Glutamatergic neuron (in vitro differentiated cells): ENCODE measurements at regions not wholly inside any gene's neighbourhood (a gene's known extent, or its start where the extent isn't known, plus 50 kb on each side); places are given as distances from the start of the nearest gene placed in this dataset.

Experiments
- DNase-seq: peaks from one replicate; pipeline ENCODE4 v3.0.0; 2022
- H3K27ac Mint-ChIP-seq: one replicate; pipeline ENCODE4 v1.8.0; 2020; ENCODE audit warnings: mild to moderate bottlenecking, mixed read lengths, inconsistent platforms; ENCODE audit not compliant: unreplicated experiment
- H3K27me3 Mint-ChIP-seq: one replicate; pipeline ENCODE4 v1.8.0; 2020; ENCODE audit warnings: mild to moderate bottlenecking, moderate library complexity, mixed read lengths, inconsistent platforms; ENCODE audit not compliant: unreplicated experiment
- H3K36me3 Mint-ChIP-seq: one replicate; pipeline ENCODE4 v1.8.0; 2020; ENCODE audit warnings: mild to moderate bottlenecking, mixed read lengths, inconsistent platforms; ENCODE audit not compliant: unreplicated experiment
- H3K4me1 Mint-ChIP-seq: one replicate; pipeline ENCODE4 v1.8.0; 2020; ENCODE audit warnings: mild to moderate bottlenecking, low read depth, mixed read lengths, inconsistent platforms; ENCODE audit not compliant: unreplicated experiment
- H3K4me3 Mint-ChIP-seq: one replicate; pipeline ENCODE4 v1.8.0; 2020; ENCODE audit warnings: mild to moderate bottlenecking, mixed read lengths, inconsistent platforms; ENCODE audit not compliant: unreplicated experiment
- H3K9me3 Mint-ChIP-seq: one replicate; pipeline ENCODE4 v1.8.0; 2020; ENCODE audit warnings: mild to moderate bottlenecking, moderate library complexity, mixed read lengths, inconsistent platforms; ENCODE audit not compliant: unreplicated experiment
- TF ChIP-seq, protein P1 (sequence below): fragments of 200-600 bp; sonication (generic); IDR thresholded peaks from one replicate; pipeline ENCODE4 v1.5.0; 2021; ENCODE audit not compliant: partially characterized antibody, unreplicated experiment

DNA sequence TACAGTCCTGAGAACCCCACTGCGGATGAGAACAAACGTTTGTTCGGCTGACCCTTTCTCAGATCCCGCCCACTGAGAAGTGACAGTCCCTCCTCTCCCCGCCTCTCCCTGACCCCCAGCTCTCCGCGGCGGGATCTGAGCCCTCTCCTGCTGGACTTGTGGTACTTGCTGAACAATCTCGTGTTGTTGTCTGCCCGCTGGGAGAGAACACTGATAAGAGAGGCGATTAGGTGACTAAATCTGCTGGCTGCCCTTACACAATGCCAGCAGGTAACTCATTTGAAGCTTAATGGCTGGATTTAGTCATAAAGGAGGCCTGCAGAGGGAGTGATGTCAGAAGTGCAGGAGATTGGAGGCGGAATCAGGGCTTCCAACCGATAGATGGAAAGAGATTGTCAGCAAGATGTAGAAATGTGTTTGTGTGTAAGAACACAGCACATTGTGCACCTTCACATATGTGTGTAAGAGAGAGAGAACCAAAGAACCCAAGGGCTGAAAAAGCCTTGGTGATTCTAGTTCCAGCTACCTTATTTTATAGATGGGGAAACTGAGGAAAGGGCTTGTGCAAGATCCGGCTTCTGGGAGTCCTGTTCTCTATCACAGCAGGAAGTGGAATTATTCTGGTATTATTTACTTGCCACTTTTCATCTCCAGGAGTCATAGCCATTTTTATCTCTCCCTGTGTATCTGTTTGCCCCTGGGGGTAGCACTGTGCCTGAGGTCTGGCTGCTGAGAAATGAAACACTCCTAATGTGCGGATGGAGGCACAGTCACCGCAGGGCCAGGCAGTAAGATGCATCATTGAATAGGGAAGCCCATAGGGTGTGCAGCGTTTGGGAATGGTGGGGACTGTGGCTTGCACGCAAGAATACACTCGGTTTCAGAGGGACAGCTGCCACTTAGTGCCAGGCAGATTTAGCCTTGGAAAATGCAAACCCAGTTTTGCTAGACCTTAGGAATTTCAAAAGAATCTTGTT lies 203.7 kb upstream of the MSX2 start:
- Mint-ChIP-seq H3K9me3 (peaks cover 4% of the 10 kb centered on the region), H3K36me3 (no peaks in the 10 kb centered on the region), H3K4me3 (no peak overlapping the region), H3K27me3 (peaks cover 2% of the 10 kb centered on the region), H3K27ac (no peak overlapping the region), H3K4me1 (no peaks in the 10 kb centered on the region)
- TF ChIP-seq, protein P1, sequence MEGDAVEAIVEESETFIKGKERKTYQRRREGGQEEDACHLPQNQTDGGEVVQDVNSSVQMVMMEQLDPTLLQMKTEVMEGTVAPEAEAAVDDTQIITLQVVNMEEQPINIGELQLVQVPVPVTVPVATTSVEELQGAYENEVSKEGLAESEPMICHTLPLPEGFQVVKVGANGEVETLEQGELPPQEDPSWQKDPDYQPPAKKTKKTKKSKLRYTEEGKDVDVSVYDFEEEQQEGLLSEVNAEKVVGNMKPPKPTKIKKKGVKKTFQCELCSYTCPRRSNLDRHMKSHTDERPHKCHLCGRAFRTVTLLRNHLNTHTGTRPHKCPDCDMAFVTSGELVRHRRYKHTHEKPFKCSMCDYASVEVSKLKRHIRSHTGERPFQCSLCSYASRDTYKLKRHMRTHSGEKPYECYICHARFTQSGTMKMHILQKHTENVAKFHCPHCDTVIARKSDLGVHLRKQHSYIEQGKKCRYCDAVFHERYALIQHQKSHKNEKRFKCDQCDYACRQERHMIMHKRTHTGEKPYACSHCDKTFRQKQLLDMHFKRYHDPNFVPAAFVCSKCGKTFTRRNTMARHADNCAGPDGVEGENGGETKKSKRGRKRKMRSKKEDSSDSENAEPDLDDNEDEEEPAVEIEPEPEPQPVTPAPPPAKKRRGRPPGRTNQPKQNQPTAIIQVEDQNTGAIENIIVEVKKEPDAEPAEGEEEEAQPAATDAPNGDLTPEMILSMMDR: no peak
- DNase-seq: no peak

DNA sequence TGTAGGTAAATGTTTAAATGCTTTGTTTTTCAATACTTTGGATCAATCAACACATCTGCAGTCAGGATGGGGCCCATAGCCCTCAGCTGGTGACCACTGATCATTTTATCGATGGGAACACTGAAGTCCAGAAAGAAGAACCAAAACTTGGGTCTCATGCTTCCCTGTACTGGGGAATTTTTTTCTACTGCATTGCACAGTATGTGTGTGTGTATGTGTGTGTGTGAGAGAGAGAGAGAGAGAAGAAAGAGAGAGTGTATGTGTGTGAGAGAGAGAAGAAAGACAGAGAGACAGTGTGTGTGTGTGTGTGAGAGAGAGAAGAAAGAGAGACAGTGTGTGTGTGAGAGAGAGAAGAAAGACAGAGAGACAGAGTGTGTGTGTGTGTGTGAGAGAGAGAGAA lies 202.9 kb upstream of the MSX2 start:
- Mint-ChIP-seq H3K36me3 (no peaks in the 10 kb centered on the region), H3K27ac (no peak overlapping the region), H3K4me3 (no peak overlapping the region), H3K27me3 (peaks cover 2% of the 10 kb centered on the region), H3K4me1 (no peaks in the 10 kb centered on the region), H3K9me3 (peaks cover 4% of the 10 kb centered on the region)
- DNase-seq: no peak
- TF ChIP-seq, protein P1: no peak

DNA sequence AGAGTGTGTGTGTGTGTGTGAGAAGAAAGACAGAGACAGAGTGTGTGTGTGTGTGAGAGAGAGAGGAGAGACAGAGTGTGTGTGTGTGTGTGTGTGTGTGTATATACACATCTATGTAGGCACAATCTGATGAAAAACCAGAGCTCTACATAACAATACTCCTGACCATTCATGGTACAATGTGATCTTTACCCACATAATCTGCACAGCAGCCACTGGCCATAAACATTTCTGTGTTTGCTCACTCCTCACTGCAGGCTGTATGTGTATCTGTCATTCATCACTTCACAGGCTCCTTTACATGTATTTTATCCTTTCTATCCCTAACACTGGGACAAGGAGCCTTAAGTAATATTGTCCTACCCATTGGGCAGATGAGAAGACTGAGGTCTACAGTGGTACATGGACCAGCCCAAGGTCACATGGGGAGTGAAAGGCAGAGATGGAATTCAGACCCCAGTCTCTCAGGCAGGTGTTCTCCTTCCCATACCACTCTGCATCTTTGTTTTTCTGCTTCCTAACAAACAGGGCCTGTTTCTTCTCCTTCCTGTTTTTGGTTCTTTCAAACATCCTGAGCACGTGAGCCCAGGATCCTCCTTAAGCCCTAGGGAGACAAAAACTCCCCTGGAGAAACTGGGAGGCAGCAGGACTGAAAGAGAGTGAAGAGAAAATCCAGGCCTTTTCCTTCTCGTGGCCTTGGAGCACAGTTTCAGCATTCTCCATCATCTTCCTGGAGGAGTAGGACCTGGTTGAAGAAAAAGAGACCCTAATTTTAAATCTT lies 201.7 kb upstream of the MSX2 start:
- Mint-ChIP-seq H3K4me3 (no peak overlapping the region), H3K36me3 (no peaks in the 10 kb centered on the region), H3K9me3 (peaks cover 4% of the 10 kb centered on the region), H3K4me1 (no peaks in the 10 kb centered on the region), H3K27ac (no peak overlapping the region), H3K27me3 (peaks cover 2% of the 10 kb centered on the region)
- TF ChIP-seq, protein P1: no peak
- DNase-seq: no peak

DNA sequence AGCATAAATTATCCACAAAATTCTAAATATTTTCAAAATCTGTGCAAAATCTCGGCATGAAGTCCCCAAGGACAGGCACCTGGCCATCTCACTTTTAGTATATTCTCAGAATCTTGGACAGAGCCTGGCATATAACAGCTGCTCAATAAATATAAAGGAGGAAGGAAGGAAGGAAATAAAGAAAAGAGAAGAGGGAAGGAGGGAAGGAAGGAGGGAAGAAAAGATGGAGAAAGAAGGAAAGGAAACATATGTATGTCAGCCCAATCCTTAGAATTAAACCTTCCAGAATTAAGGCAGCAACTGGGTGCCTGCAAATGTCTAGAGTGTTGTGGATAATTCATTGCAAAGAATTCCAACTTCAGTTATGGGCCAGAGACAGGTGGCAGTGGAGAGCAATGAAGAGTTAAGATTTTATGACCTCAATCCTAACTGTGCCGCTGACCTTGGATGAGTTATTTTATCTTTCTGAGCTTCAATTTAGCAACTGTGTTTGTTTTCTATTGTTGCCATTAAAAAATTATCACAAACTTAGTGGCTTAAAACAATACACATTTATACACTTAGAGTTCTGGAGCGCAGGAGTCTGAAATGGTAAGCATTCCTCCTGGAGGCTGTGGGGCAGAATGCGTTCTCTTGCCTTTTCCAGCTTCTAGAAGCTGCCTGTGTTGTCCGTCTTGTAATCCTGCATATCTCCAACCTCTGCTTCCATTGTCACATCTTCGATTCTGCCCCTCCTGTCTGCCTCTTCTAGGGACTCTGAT lies 200.9 kb upstream of the MSX2 start:
- H3K4me1 Mint-ChIP-seq: no peaks in the 10 kb centered on the region

More for the DNA sequence above, 200.9 kb upstream of the MSX2 start:
- DNase-seq: no peak
- H3K27me3 Mint-ChIP-seq: peaks cover 2% of the 10 kb centered on the region
- TF ChIP-seq, protein P1: no peak
- H3K27ac Mint-ChIP-seq: no peak overlapping the region
- H3K9me3 Mint-ChIP-seq: peaks cover 4% of the 10 kb centered on the region
- H3K36me3 Mint-ChIP-seq: no peaks in the 10 kb centered on the region
- H3K4me3 Mint-ChIP-seq: no peak overlapping the region
